ENCODE measurements at regions not wholly inside any gene's neighbourhood (a gene's known extent, or its start where the extent isn't known, plus 50 kb on each side); places are given as distances from the start of the nearest gene placed in this dataset.

- no peak for DNase-seq
Measured at GRCh38 chr3:168272343-168272985, 176.7 kb upstream of the GOLIM4 start.

GRCh38 chr3:168271932-168272331 lies 176.2 kb upstream of the GOLIM4 start:
- DNase-seq, result no peak

GRCh38 chr3:168269001-168269400 lies 173.3 kb upstream of the GOLIM4 start:
- no peak for DNase-seq

GRCh38 chr3:168267179-168267578 lies 171.5 kb upstream of the GOLIM4 start:
- no peak for DNase-seq

GRCh38 chr3:168266335-168266734 lies 170.6 kb upstream of the GOLIM4 start:
- no peak for DNase-seq

- DNase-seq, result no peak
Measured at GRCh38 chr3:168262887-168263286, 167.2 kb upstream of the GOLIM4 start.

GRCh38 chr3:168260859-168261258 lies 165.1 kb upstream of the GOLIM4 start:
- no peak for DNase-seq

GRCh38 chr3:168251371-168251770 lies 155.6 kb upstream of the GOLIM4 start:
- no peak for DNase-seq

- no peak for DNase-seq
Measured at GRCh38 chr3:168250415-168250861, 154.7 kb upstream of the GOLIM4 start.

GRCh38 chr3:168249550-168250414 lies 154.1 kb upstream of the GOLIM4 start:
- peak; percentile 47 for DNase-seq

GRCh38 chr3:168249205-168249549 lies 153.5 kb upstream of the GOLIM4 start:
- no peak for DNase-seq

- DNase-seq, result peak; percentile 29
Measured at GRCh38 chr3:168248383-168249204, 152.9 kb upstream of the GOLIM4 start.

- no peak for DNase-seq
Measured at GRCh38 chr3:168241156-168241555, 145.4 kb upstream of the GOLIM4 start.

- DNase-seq, result no peak
Measured at GRCh38 chr3:168239287-168239686, 143.6 kb upstream of the GOLIM4 start.

- DNase-seq, result no peak
Measured at GRCh38 chr3:168233001-168233400, 137.3 kb upstream of the GOLIM4 start.

- DNase-seq, result no peak
Measured at GRCh38 chr3:168223085-168223484, 127.4 kb upstream of the GOLIM4 start.

- DNase-seq, result no peak
Measured at GRCh38 chr3:168220556-168220955, 124.8 kb upstream of the GOLIM4 start.

GRCh38 chr3:168219530-168219929 lies 123.8 kb upstream of the GOLIM4 start:
- no peak for DNase-seq

- DNase-seq, result no peak
Measured at GRCh38 chr3:168218600-168218999, 122.9 kb upstream of the GOLIM4 start.

- DNase-seq, result no peak
Measured at GRCh38 chr3:168216851-168217250, 121.1 kb upstream of the GOLIM4 start.

- DNase-seq, result no peak
Measured at GRCh38 chr3:168213920-168214319, 118.2 kb upstream of the GOLIM4 start.

- DNase-seq, result peak; percentile 2
Measured at GRCh38 chr3:168212664-168213285, 117.1 kb upstream of the GOLIM4 start.

- no peak for DNase-seq
Measured at GRCh38 chr3:168205451-168205850, 109.7 kb upstream of the GOLIM4 start.

Measured in midbrain (tissue), 1 donor.